IMR-90 (cell line): ENCODE measurements at regions not wholly inside any gene's neighbourhood (a gene's known extent, or its start where the extent isn't known, plus 50 kb on each side); places are given as distances from the start of the nearest gene placed in this dataset.
"Not testable (repeated sequence)": the region's sequence is repeated elsewhere in the genome, so short reads cannot be mapped to it uniquely, and the experiment has no call there.

Experiments
- BHLHE40 ChIP-seq: fragments of 150-350 bp; IDR thresholded peaks from 2 replicates; pipeline ENCODE4 v1.6.1; 2016; ENCODE audit warnings: mild to moderate bottlenecking, low read depth, low read length
- CEBPB ChIP-seq: IDR thresholded peaks from 2 replicates; pipeline ENCODE4 v1.6.1; 2012; ENCODE audit warnings: low read depth, low read length, improper control_type of control experiment
- CTCF ChIP-seq: conservative IDR thresholded peaks from 2 replicates; pipeline ENCODE4 v1.5.1; 2012; ENCODE audit warnings: mild to moderate bottlenecking, low read depth, low read length, improper control_type of control experiment
- ELK1 ChIP-seq: fragments of 150-350 bp; IDR thresholded peaks from 2 replicates; pipeline ENCODE4 v1.6.1; 2016; ENCODE audit warnings: low read depth, mild to moderate bottlenecking, low read length, moderate library complexity, borderline replicate concordance
- MAFK ChIP-seq: IDR thresholded peaks from 2 replicates; pipeline ENCODE4 v1.6.1; 2012; ENCODE audit warnings: low read depth, low read length, improper control_type of control experiment
- MAZ ChIP-seq: IDR thresholded peaks from 2 replicates; pipeline ENCODE4 v1.6.1; 2012; ENCODE audit warnings: low read depth, mild to moderate bottlenecking, low read length, improper control_type of control experiment, moderate library complexity, borderline replicate concordance
- MXI1 ChIP-seq: IDR thresholded peaks from 2 replicates; pipeline ENCODE4 v1.6.1; 2012; ENCODE audit warnings: low read depth, mild to moderate bottlenecking, low read length, moderate library complexity, borderline replicate concordance
- POLR2A ChIP-seq: IDR thresholded peaks from 2 replicates; pipeline ENCODE4 v1.6.1; 2012; ENCODE audit warnings: mild to moderate bottlenecking, low read depth, low read length
- RAD21 ChIP-seq: IDR thresholded peaks from 2 replicates; pipeline ENCODE4 v1.6.1; 2012; ENCODE audit warnings: low read length, improper control_type of control experiment
- RCOR1 ChIP-seq: IDR thresholded peaks from 2 replicates; pipeline ENCODE4 v1.6.1; 2012; ENCODE audit warnings: mild to moderate bottlenecking, low read length, improper control_type of control experiment; ENCODE audit not compliant: insufficient replicate concordance
- SMC3 ChIP-seq: fragments of 150-350 bp; IDR thresholded peaks from 2 replicates; pipeline ENCODE4 v1.6.1; 2016; ENCODE audit warnings: low read depth, mild to moderate bottlenecking, antibody characterized with exemption, low read length, moderate library complexity
- USF2 ChIP-seq: fragments of 150-350 bp; IDR thresholded peaks from 2 replicates; pipeline ENCODE4 v1.6.1; 2017; ENCODE audit warnings: mild to moderate bottlenecking, antibody characterized with exemption, low read length, low read depth

DNA sequence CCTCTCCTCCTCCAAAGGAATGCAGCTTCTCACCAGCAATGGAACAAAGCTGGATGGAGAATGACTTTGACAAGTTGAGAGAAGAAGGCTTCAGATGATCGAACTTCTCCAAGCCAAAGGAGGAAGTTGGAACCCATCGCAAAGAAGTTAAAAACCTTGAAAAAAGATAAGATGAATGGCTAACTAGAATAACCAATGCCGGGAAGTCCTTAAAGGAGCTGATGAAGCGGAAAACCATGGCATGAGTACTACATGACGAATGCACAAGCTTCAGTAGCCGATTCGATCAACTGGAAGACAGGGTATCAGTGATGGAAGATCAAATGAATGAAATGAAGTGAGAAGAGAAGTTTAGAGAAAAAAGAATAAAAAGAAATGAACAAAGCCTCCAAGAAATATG is 629.2 kb upstream of the PABPC4L start:
- TF ChIP-seq CTCF, POLR2A, MAFK, RAD21, SMC3, MXI1, ELK1, MAZ, CEBPB, BHLHE40, USF2, RCOR1: not testable (repeated sequence)
